Caco-2 (cell line): ENCODE measurements at regions not wholly inside any gene's neighbourhood (a gene's known extent, or its start where the extent isn't known, plus 50 kb on each side); places are given as distances from the start of the nearest gene placed in this dataset.
A peak's percentile ranks its signal among the peaks of the same experiment; 100 is the strongest.

Experiments
- BruUV-seq: library from RNA; stranded (reverse); fragments of 400-500 nt; replicated peaks from 2 replicates; lab custom pipeline; 2021; lab: Mats Ljungman, UMichigan
- CTCF ChIA-PET: fragments of 300-600 bp; sonication (Branson Sonifier 250); formaldehyde crosslinking; loops from one replicate; lab custom pipeline; 2022; ENCODE audit warnings: antibody characterized with exemption; lab: Charles Lee
- POLR2A ChIA-PET: fragments of 300-600 bp; sonication (Branson Sonifier 250); formaldehyde crosslinking; loops from one replicate; lab custom pipeline; 2022; ENCODE audit warnings: antibody characterized with exemption; lab: Charles Lee
- DNase-seq, 2 experiments: peaks; one replicate each; pipeline versions ENCODE4 v3.0.0 to v3.0.0-alpha.2; 2020 to 2022
- H3K27me3 ChIP-seq: replicated peaks from 2 replicates; pipeline ENCODE4 v1.6.0; 2011; ENCODE audit warnings: low read length; ENCODE audit not compliant: control insufficient read depth, insufficient read depth
- H3K36me3 ChIP-seq: 2 replicates; pipeline ENCODE4 v1.5.1; 2011; ENCODE audit warnings: low read length; ENCODE audit not compliant: control insufficient read depth, insufficient read depth
- H3K4me1 ChIP-seq: fragments of 250-450 bp; sonication (Bioruptor Pico); 2 replicates; pipeline ENCODE4 v1.5.1; 2020; ENCODE audit warnings: mild to moderate bottlenecking
- H3K4me3 ChIP-seq: 2 replicates; pipeline ENCODE4 v1.5.1; 2011; ENCODE audit warnings: low read depth, mild to moderate bottlenecking, control low read depth, low read length
- H3K9me3 ChIP-seq: fragments of 250-450 bp; sonication (Bioruptor Pico); 2 replicates; pipeline ENCODE4 v1.5.1; 2020; ENCODE audit warnings: mild to moderate bottlenecking, moderate library complexity
- H3K27ac Mint-ChIP-seq: one replicate; pipeline ENCODE4 v1.8.0; 2022; ENCODE audit warnings: mixed read lengths; ENCODE audit not compliant: unreplicated experiment
- H3K27me3 Mint-ChIP-seq: one replicate; pipeline ENCODE4 v1.8.0; 2022; ENCODE audit warnings: mixed read lengths; ENCODE audit not compliant: insufficient read depth, unreplicated experiment
- H3K36me3 Mint-ChIP-seq: one replicate; pipeline ENCODE4 v1.8.0; 2022; ENCODE audit warnings: mild to moderate bottlenecking, mixed read lengths; ENCODE audit not compliant: insufficient read depth, unreplicated experiment
- H3K4me1 Mint-ChIP-seq: one replicate; pipeline ENCODE4 v1.8.0; 2022; ENCODE audit warnings: low read depth, mixed read lengths; ENCODE audit not compliant: unreplicated experiment
- H3K4me3 Mint-ChIP-seq: one replicate; pipeline ENCODE4 v1.8.0; 2022; ENCODE audit warnings: mild to moderate bottlenecking, moderate library complexity, mixed read lengths; ENCODE audit not compliant: unreplicated experiment
- H3K9me3 Mint-ChIP-seq: one replicate; pipeline ENCODE4 v1.8.0; 2022; ENCODE audit warnings: mixed read lengths; ENCODE audit not compliant: unreplicated experiment
- CTCF ChIP-seq, 2 experiments: fragments of 200-600 bp in 1 of 2; IDR thresholded peaks; 1 replicate in 1 of 2; 2 replicates in 1 of 2; pipeline versions ENCODE4 v1.5.1 to v1.8.0; 2011 to 2022; ENCODE audit warnings: antibody characterized with exemption in 1 of 2, control low read depth in 1 of 2, inconsistent platforms in 1 of 2, low read depth in 1 of 2, low read length in 1 of 2, mild to moderate bottlenecking in 1 of 2, moderate library complexity in 1 of 2; ENCODE audit not compliant: insufficient read depth in 1 of 2, severe bottlenecking in 1 of 2, unreplicated experiment in 1 of 2
- intact Hi-C: fragments of 100-400 bp; cut with micrococcal nuclease; formaldehyde crosslinking; loops from one replicate; pipeline ENCODE4 v1.10.0; 2022; ENCODE audit not compliant: unreplicated experiment

DNA sequence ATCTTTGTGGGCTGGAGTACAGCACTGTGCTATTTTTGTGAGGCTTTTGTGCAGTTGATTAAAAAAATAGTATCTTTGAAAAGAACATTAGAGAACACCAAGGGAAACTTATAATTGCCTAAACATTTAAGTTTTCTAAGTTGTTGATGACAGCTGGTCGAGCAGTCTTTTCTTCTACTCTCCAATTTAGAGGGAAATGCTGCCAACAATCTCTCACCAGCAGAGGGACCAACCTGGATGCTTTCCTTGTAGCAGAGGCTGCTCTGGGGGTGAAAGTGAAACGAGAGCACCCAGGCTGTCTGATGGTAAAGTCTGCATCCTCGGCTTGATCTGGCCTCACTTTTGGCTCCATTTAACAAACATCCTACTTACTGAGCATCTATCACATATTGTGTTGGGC is 1286.5 kb upstream of the TENM4 start:
- Histone ChIP-seq H3K36me3 (no peaks in the 10 kb centered on the region), H3K27me3 (no peaks in the 10 kb centered on the region), H3K9me3 (no peaks in the 10 kb centered on the region), H3K4me3 (no peak overlapping the region), H3K4me1 (no peaks in the 10 kb centered on the region)
- peak; percentile 56 to 58 for DNase-seq
- ChIA-PET POLR2A (no interaction called here), CTCF (no interaction called here)
- no peak overlapping the region for H3K27ac Mint-ChIP-seq
- TF ChIP-seq CTCF (IDR thresholded peaks at IDR 0.05; ENCODE audit: insufficient read depth in 1 of 2, low read depth in 1 of 2, low read length in 1 of 2, severe bottlenecking in 1 of 2, unreplicated experiment in 1 of 2) = peak in 1 of 2 experiments; percentile 77
- H3K4me3 Mint-ChIP-seq = no peak overlapping the region
- peaks cover 6% of the 10 kb centered on the region for H3K4me1 Mint-ChIP-seq
- intact Hi-C loops = loop anchor here (1.0 kb wide), 2 partner anchors 438 to 510 kb away; no protein-coding TSS in a partner anchor
- no peaks in the 10 kb centered on the region for H3K27me3 Mint-ChIP-seq
- no TSS peak for BruUV-seq
- no peaks in the 10 kb centered on the region for H3K9me3 Mint-ChIP-seq
- no peaks in the 10 kb centered on the region for H3K36me3 Mint-ChIP-seq

GRCh38 chr11:80726236-80726635 is 1285.4 kb upstream of the TENM4 start:
- ChIA-PET POLR2A (no interaction called here), CTCF (no interaction called here)
- no peaks in the 10 kb centered on the region for H3K36me3 Mint-ChIP-seq
- DNase-seq = no peak
- H3K36me3 ChIP-seq = no peaks in the 10 kb centered on the region
- no peaks in the 10 kb centered on the region for H3K9me3 Mint-ChIP-seq
- intact Hi-C loops = no loop called here
- no peaks in the 10 kb centered on the region for H3K27me3 Mint-ChIP-seq
- H3K27me3 ChIP-seq = no peaks in the 10 kb centered on the region
- H3K4me1 ChIP-seq = no peaks in the 10 kb centered on the region
- no peak overlapping the region for H3K4me3 ChIP-seq
- H3K4me3 Mint-ChIP-seq = no peak overlapping the region
- BruUV-seq = no TSS peak
- no peaks in the 10 kb centered on the region for H3K9me3 ChIP-seq
- TF ChIP-seq CTCF (IDR thresholded peaks at IDR 0.05; ENCODE audit: insufficient read depth in 1 of 2, low read depth in 1 of 2, low read length in 1 of 2, severe bottlenecking in 1 of 2, unreplicated experiment in 1 of 2) = no peak
- H3K4me1 Mint-ChIP-seq = peaks cover 6% of the 10 kb centered on the region
- H3K27ac Mint-ChIP-seq = no peak overlapping the region

DNA sequence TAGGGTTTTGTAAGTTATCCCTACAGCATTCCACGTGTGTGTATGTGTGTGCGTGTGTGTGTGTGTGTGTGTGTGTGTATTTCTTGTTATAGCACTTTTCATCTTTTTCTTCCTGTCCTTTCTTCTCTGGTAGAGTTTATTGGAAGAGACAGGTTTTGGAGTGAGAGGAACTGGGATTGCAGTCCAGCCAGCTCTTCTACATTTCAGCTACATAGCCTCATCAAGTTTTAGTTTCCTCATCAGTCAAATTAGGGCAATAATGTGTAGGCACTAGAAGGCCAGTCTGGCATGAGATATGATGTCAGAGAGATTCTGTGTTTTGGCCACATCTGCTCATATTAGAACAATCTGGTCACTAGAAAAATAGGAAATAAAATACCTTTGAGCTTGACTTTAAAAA is 1283.5 kb upstream of the TENM4 start:
- no peak overlapping the region for H3K4me3 Mint-ChIP-seq
- no TSS peak for BruUV-seq
- no peak for DNase-seq
- intact Hi-C loops = no loop called here
- H3K27ac Mint-ChIP-seq = no peak overlapping the region
- no peak for TF ChIP-seq CTCF (IDR thresholded peaks at IDR 0.05; ENCODE audit: insufficient read depth in 1 of 2, low read depth in 1 of 2, low read length in 1 of 2, severe bottlenecking in 1 of 2, unreplicated experiment in 1 of 2)
- CTCF ChIA-PET = no interaction called here
- peaks cover 6% of the 10 kb centered on the region for H3K4me1 Mint-ChIP-seq
- no peaks in the 10 kb centered on the region for H3K36me3 Mint-ChIP-seq
- Histone ChIP-seq H3K9me3 (no peaks in the 10 kb centered on the region), H3K27me3 (no peaks in the 10 kb centered on the region), H3K4me1 (no peaks in the 10 kb centered on the region), H3K36me3 (no peaks in the 10 kb centered on the region), H3K4me3 (no peak overlapping the region)
- no peaks in the 10 kb centered on the region for H3K27me3 Mint-ChIP-seq
- POLR2A ChIA-PET = no interaction called here
- H3K9me3 Mint-ChIP-seq = no peaks in the 10 kb centered on the region
